GM23248 (cell line): ENCODE measurements at regions not wholly inside any gene's neighbourhood (a gene's known extent, or its start where the extent isn't known, plus 50 kb on each side); places are given as distances from the start of the nearest gene placed in this dataset.

Source experiments
- EZH2 ChIP-seq: fragments of 200-600 bp; sonication (generic); IDR thresholded peaks from 2 replicates; pipeline ENCODE4 v1.6.1; 2018; ENCODE audit warnings: antibody characterized with exemption, mild to moderate bottlenecking; ENCODE audit not compliant: insufficient read depth, poor library complexity, severe bottlenecking
- EZH2phosphoT487 ChIP-seq: fragments of 200-600 bp; sonication (generic); IDR thresholded peaks from 2 replicates; pipeline ENCODE4 v1.6.1; 2018; ENCODE audit warnings: antibody characterized with exemption, moderate library complexity, mild to moderate bottlenecking, low read depth; ENCODE audit not compliant: insufficient read depth

DNA sequence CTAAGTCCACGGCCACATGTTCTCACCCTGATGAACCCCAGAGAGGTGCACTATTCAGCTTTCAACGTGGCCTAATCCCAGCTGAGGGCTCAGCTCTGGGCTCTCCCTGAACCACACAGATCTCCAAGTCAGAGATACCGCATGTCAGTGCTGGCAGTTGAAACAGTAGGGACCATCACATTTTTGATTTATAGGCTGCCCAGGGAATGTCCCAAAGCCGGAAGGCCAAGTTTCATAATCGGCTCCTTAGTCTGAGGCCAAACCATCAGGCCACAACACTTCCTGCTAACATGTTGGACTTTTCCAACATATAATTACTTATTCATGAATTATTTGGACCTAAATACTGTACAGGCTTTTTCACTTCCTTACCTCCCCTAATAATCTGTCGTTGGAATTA, 91.9 kb upstream of the KLHL29 start:
- no peak for TF ChIP-seq EZH2phosphoT487
- TF ChIP-seq EZH2: no peak
